ENCODE measurements at regions not wholly inside any gene's neighbourhood (a gene's known extent, or its start where the extent isn't known, plus 50 kb on each side); places are given as distances from the start of the nearest gene placed in this dataset.
"Not testable (repeated sequence)": the region's sequence is repeated elsewhere in the genome, so short reads cannot be mapped to it uniquely, and the experiment has no call there.

GRCh38 chr6:112665114-112665513, 318.0 kb downstream of the RFPL4B start:
- no peak for DNase-seq

- no peak for DNase-seq
These were observed 318.7 kb downstream of the RFPL4B start for GRCh38 chr6:112665815-112666214.

- no peak for DNase-seq
These were observed 320.3 kb downstream of the RFPL4B start for GRCh38 chr6:112667427-112667826.

GRCh38 chr6:112680091-112680490, 333.0 kb downstream of the RFPL4B start:
- no peak for DNase-seq

- no peak for DNase-seq
These were observed 334.9 kb downstream of the RFPL4B start for GRCh38 chr6:112682071-112682470.

- no peak for DNase-seq
These were observed 336.0 kb downstream of the RFPL4B start for GRCh38 chr6:112683106-112683505.

- no peak for DNase-seq
These were observed 336.8 kb downstream of the RFPL4B start for GRCh38 chr6:112683926-112684325.

GRCh38 chr6:112685521-112686220, 338.5 kb downstream of the RFPL4B start:
- not testable (repeated sequence) for DNase-seq

- not testable (repeated sequence) for DNase-seq
These were observed 341.5 kb downstream of the RFPL4B start for GRCh38 chr6:112688487-112689165.

GRCh38 chr6:112689183-112689858, 342.2 kb downstream of the RFPL4B start:
- not testable (repeated sequence) for DNase-seq

- DNase-seq, result no peak
These were observed 343.5 kb downstream of the RFPL4B start for GRCh38 chr6:112690497-112691202.

- DNase-seq, result no peak
These were observed 344.2 kb downstream of the RFPL4B start for GRCh38 chr6:112691289-112691688.

- no peak for DNase-seq
These were observed 347.9 kb downstream of the RFPL4B start for GRCh38 chr6:112695001-112695400.

- DNase-seq, result no peak
These were observed 350.1 kb downstream of the RFPL4B start for GRCh38 chr6:112697265-112697664.

GRCh38 chr6:112701201-112701600, 354.1 kb downstream of the RFPL4B start:
- DNase-seq, result no peak

GRCh38 chr6:112710710-112711109, 363.6 kb downstream of the RFPL4B start:
- DNase-seq, result no peak

GRCh38 chr6:112713402-112713801, 366.3 kb downstream of the RFPL4B start:
- DNase-seq, result no peak

- no peak for DNase-seq
These were observed 370.3 kb downstream of the RFPL4B start for GRCh38 chr6:112717401-112717800.

- no peak for DNase-seq
These were observed 370.7 kb downstream of the RFPL4B start for GRCh38 chr6:112717856-112718255.

GRCh38 chr6:112725541-112726085, 378.5 kb downstream of the RFPL4B start:
- no peak for DNase-seq

- no peak for DNase-seq
These were observed 388.0 kb downstream of the RFPL4B start for GRCh38 chr6:112735129-112735528.

- DNase-seq, result no peak
These were observed 392.6 kb downstream of the RFPL4B start for GRCh38 chr6:112739766-112740165.

- no peak for DNase-seq
These were observed 396.2 kb downstream of the RFPL4B start for GRCh38 chr6:112743323-112743722.

All from activated naive CD4-positive, alpha-beta T cell treated with Interleukin-2 at 50 U/mL for 16 hours (primary cell).